NCI-H2171 (cell line): ENCODE measurements at regions not wholly inside any gene's neighbourhood (a gene's known extent, or its start where the extent isn't known, plus 50 kb on each side); places are given as distances from the start of the nearest gene placed in this dataset.
A peak's percentile ranks its signal among the peaks of the same experiment; 100 is the strongest.
"Not testable (repeated sequence)": the region's sequence is repeated elsewhere in the genome, so short reads cannot be mapped to it uniquely, and the experiment has no call there.

Experiments used
- DNase-seq: peaks from one replicate; lab custom pipeline; 2025; lab: John Stamatoyannopoulos, UW

DNA sequence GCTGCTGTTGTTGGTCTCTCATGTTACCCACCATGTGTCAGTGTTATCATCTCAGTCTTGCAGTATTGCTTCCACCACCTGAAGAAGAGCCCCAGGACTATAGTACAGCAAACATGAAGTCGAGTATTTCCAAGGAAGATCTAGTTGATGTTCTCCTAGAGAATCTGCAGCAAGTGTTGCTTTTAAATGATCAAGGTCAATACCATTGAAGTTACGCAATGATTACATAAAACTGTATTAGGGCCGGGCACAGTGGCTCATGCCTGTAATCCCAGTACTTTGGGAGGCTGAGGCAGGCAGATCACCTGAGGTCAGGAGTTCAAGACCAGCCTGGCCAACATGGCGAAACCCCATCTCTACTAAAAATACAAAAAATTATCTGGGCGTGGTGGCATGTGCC lies 173.9 kb downstream of the TJP1 start:
- not testable (repeated sequence) for DNase-seq

DNA sequence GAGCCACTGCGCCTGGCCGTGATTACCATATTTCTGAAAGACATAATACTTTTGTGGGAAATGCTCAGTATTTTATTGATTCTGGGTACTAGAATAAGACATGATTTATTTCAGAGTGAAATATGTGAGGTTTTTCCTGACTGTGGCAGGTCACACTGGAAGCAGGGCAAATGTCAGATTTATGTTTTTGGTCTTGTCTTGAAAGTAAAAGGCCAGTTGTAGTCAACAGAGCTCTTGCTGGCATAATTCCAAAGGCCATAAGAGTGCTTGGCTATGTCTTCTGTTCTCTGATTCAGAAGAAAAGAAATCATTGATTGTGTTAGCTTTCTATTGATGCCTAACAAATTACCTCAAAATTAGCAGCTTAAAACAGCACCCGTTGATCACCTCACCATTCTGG lies 176.4 kb downstream of the TJP1 start:
- no peak for DNase-seq

DNA sequence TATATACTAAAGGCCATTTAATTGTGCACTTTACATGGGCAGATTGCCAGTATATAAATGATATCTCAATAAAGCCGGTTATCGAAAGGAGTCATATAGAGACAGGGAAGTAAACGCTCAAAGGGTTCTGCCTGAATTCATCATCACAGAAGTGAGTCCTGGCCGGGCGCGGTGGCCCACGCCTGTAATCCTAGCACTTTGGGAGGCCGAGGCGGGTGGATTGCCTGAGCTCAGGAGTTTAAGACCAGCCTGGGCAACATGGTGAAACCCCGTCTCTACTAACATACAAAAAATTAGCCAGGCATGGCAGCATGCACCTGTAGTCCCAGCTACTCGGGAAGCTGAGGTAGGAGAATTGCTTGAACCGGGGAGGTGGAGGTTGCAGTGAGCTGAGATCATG lies 177.9 kb downstream of the TJP1 start:
- not testable (repeated sequence) for DNase-seq

DNA sequence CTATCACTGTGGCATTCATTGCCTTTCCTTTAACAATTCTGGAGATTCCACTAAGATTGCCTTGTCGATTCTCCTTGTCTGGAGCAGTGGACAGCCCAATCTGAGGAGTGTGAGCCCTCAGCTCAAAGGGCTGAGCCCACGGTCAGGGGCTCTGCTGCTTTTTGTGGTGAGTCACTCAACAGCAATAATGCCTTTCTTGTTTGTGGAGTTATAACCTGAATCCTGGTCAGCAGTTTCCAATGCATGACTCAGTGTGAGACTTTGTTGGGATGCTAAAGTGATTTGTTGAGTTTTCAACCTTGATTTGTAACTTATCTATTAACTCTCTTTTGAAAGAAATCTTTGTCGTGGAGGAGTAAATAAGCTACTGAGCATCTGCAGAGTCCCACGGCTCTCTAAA lies 183.5 kb downstream of the TJP1 start:
- DNase-seq = no peak

DNA sequence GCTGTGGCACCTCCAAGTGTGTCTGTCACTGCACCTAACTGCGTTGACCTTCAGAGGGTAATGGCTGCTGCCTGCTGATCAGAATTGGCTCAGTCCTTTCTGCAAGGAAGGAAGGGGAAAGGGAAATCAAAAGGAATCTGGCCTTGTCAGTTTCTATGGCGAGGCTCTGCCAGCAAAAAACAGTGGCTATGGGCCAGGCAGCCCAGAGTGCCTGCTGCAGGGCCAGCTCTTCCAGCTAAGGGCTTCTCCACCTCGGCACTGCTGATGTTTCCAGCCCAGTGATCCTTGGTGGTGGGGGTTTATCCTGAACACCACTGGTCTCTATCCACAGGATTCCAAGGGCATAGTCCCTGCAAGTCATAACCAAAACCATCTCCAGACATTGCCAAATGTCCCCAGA lies 184.3 kb downstream of the TJP1 start:
- DNase-seq = no peak

DNA sequence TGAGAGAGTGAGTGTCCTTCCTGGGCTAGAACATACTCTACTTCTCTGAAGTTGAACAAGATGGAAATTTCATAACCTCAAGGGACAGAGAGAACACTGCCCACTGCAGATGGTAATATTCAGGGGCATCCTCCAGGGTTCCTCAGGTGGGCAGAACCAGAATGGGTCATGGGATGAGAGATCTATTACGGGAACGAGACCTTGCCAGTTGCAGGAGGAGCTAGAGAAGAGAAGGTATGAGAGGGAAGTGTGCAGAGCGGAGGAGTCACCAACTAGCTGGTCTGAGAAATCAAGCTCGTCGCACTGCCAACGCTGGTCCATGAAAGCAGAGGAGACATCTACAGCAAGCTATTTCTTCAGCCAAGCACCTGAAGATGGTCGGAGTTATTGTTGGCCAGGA lies 184.7 kb downstream of the TJP1 start:
- no peak for DNase-seq

DNA sequence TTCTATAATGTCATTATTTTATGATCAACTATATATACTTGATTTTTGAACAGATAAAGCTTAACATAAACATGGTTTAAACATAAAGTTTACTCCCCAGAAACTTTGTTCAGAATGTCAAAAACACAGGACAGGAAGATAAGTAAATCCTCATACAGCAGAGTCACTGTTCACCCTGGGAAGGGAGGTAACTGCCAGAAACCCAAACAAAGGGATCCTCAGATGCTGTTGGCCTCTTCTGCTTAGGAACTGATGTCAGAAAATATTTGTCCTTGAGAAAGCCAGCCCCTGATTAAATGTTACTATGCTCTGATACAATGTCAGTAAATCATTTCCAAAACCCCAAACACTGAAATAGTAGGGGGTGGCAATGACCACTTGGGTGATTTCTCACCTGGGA lies 185.3 kb downstream of the TJP1 start:
- DNase-seq = no peak

DNA sequence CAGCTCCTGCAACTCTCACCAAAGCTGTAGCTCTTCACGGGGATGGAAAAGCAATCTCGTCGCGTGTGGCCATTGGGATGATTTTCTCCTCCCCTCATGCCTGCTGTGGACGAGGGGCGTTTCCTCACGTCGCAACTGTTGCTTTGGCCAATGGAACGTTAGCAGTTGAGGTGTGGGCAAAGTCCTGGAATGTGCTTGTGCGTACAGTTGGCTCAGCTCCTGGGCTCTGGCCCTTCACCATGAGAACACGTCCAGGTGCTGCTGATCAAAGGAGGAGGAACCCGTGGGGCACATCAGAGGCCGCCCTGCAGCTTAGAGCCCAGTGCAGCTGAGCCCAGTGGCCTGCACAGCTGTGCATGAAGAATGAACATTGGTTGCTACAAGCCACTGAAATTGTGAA lies 186.1 kb downstream of the TJP1 start:
- DNase-seq = no peak

DNA sequence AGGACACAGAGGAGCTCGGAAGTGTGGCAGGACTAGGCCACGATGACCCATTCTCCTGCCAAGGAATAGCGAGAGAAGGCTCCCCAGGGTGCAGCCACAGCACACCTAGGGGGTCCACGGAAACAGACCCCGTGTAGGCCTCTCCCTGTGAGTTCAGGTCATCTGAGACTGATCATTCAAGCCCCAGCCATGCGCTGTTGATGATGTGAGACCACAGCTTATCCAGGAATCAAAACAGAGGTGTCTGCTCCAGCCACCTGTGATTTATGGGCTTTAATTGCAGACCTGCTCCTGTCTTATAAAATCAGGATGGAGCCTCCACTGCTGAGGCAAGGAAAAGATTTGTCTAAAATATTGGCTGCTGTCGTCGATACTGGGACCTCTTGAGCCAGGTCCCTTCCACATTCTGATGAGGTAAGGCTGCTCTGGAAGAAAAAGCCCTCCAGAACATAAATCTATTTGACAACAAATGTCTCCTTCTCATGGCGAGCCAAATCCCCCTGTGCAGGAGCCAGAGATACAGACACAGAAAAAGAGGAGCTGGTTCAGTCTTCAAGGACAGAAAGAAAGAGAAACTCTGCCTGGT lies 186.7 kb downstream of the TJP1 start:
- no peak for DNase-seq

DNA sequence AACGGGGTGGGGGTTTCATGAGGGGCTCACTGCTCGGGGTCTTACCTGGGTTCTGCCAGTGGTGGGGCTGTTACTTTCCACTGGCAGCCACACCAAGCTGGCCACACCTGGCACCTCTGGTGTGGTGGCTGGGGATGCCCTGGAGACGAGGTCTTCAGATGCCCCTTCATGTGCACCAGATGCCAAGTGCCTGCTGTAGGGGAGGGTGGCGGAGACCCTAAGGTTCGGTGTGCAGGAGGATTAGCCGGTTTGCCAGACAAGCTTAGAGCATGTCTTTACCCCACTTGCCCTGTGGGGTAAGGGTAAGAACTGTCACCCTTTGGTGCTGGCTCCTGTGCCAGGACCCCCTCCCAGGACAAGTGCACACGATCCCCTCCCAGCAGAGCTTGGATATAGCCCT lies 188.3 kb downstream of the TJP1 start:
- no peak for DNase-seq

DNA sequence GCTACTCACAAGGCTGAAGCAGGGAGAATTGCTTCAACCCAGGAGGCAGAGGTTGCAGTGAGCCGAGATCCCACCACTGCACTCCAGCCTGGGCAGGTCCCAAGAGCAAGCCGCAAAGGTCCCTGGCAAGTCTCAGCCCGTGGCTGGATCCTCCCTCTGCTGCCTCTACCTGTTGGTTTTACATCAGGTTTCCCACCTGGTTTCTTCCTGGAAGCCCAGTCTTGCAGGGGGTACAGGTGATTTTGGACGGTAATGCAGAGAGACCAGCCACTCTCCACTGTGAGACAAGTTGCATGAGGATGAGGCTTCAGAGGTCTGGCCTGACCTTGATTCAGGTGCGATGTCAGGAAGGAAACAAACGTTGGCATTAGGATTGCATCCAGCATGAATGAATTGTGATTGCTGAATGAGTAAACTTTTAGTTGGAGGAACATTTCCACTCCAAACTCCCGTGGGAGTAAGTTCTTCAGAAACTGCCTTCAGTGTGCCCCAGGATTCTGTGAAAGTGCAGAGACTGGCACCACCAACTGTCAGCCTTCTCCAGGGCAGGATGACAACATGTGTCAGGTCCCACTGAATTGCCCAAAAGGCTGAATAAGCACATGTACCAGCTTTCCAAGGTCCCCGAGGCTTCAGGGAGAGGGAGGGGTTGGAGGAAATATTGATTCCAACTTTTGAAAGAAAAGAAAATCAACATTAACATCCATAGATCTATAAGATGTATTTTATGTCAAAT lies 189.4 kb downstream of the TJP1 start:
- DNase-seq = no peak

DNA sequence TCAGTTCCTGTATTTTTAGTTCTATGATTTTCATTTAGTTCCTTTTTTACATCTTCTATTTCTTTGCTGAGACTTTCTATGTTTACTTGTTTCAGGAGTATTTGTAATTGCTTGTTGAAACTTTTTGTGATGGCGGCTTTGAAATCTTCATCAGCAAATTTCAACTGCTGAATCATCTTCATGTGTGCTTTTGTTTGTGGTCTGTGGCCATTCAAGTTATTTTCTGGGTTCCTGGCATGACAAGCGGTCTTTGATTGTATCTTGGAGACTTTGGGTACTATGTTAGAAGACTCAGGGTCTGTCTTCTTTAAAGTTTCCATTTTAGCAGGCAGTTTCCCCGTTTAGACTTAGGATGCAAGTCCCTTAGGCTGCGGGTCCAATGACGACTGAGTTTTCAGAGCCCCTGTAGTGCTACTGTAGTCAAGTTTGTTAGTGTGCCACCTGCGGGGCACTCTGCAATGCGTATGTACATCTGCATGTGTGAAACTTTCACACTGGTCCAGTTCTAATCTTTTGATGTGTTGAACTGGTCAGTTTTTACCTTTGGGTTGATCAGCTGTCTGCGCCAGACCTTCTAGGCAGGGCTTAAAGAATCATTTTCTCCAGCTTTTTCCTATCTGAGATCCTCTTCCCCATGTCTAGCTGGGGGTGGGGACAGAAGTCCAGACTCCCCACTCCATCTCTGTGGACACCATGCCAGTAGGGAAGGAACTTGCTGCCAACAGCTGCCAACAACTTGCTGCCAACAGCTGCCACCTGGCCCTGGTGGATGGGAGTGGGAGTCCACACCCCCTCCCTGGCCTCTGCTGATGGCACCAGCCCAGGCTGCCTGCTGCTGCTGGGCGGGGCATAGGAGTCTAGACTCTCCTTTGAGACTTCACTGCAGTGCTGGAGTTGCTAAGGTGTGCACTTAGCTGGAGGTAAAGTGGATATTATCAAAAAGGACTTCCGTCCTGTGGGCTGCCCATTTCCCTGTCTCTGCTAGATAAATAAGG lies 190.9 kb downstream of the TJP1 start:
- DNase-seq = peak; percentile 26

DNA sequence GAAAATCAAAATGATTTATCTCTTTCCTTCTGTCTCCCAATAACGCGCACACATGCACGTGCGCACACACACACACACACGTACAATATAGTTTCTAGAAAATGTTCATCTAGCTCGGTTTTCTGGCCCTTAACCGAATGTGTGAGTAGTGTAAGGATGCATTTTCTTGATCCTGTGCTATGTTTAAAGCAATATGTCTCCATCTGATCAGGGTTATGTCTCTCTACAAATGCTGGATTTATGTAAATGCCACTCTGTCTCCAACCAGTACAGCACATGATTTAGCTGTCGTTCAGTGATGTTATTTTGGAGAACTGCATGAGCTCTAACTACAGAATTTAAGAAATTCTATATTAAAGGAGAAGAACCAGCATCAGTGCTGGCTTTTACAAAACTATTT lies 198.0 kb downstream of the TJP1 start:
- DNase-seq = no peak

DNA sequence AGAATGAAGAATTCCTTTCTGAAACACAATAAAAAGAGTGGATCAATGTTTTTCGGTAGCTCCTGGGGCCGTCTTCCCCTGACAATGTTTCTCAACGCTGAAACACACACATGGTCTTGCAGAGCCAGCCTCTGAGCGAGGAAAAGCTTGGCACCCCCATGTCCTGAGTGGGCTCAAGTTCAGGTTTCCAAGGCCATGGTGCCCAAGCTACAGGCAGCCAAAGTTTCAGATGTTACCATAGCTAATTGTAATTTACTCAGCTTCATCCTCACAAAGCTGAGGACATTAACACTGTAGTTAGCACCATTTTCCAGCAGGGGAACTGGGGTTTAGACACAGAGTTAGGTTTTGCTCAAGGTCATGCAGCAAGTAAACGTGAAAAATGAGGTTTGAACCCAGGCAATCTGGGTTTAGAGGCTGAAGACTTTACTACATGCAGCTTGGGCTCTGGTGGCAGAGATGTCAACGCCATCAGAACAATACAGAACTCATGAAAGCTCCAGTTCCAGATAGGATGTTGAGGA lies 199.1 kb downstream of the TJP1 start:
- no peak for DNase-seq

DNA sequence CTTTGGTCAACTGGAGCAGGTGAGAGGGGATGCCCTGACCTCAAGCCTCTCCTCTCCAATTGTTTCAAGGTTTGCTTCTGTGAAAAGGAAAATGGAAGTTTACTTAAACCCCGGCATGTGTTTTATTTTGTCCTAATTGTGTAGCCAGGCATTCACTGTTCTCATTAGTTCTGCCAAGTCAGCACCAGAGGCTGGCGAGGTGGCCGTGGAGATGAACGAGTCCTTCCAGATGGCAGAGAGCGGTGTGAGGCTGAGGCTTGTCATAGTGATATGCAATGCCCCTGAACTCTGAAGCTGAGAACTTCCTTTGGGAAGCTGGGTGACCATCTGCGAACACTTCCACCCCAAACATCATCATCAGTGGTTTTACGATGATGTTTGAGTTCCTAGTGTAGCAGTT lies 199.6 kb downstream of the TJP1 start:
- DNase-seq = no peak

DNA sequence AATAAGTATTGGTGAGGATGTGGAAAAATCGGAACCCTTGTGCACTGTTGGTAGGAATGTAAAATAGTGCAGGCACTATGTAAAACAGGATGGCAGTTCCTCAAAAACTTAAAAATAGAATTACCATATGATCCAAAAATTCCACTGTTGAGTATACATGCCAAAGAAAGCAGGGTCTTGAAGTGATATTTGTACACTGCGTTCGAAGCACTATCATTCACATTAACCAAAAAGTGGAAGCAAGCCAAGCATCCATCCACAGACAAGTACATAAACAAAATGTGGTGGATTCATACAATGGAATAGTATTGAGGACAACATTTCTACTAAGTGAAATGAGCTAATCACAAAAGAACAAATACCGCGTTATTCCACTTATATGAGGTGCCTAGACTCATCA lies 200.7 kb downstream of the TJP1 start:
- DNase-seq = no peak

DNA sequence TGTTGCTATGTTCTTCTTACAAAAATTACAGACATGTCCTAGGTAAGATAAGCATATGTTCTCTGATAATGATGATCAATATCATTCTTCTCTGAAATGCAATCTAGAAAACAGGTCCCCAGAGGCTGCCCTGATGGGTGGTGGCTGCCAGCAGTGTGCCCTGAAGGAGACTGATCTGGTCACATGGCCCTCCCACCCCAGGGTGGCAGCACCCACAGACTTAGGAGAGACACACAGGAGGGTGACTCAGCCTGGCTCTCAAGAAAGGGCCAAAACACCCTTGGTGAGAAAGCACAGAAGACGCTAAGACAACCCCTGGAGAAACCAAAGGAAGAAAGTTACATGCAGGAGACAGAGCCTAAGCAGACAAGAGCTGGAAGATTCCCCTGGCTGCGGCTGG lies 203.7 kb downstream of the TJP1 start:
- DNase-seq = no peak

DNA sequence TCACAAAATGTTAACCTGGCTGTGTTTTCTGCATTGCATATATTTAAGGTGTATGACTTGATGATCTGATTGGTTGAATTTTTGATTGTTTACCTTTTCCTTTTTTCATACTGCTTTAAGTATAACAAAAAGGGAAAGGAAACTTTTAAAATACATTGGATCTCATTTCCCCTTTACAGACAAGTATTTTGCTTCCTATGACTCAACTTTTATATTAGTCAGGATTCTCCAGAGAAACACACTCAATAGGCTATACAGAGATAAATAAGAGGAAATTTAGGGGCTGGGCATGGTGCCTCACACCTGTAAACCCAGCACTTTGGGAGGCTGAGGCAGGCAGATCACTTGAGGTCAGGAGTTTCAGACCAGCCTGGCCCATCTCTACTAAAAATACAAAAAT lies 205.8 kb downstream of the TJP1 start:
- DNase-seq = no peak

DNA sequence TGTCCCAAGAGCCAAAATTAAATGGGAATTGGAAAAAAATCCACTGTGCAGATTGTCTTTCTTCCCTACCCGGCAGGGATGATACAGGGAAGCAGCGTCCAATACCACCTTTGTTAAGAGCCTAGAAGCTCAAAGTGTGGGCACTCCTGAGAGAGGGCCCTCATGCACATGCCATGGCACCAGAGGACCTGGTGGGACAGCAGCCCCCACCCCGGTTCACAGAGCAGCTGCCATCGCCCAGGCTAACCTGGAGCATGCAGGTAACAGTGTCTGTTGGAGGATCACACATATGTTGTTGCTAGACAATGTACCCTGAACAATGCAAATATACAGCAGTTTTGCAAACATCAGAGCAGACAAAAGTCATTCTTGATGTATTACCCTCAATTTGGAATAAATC lies 206.5 kb downstream of the TJP1 start:
- DNase-seq = no peak

DNA sequence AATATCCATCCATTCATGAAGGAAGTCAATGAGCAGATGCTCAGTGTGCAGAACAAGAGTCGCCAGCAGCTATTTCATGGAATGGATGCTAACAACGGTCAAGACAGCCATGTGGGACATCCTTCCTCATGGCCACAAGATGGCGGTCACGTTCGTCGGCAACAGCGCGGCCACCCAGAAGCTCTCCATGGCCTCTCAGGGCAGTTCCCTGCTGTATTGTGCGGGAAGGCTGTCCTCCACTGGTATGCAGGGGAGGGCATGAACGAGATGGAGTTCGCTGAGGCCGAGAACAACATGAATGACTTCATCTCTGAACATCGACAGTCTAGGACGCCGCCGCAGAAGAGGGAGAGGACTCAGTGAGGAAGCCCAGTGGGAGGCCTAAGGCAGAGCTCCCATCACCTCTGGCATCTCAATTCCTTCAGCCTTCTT lies 208.3 kb downstream of the TJP1 start:
- no peak for DNase-seq

DNA sequence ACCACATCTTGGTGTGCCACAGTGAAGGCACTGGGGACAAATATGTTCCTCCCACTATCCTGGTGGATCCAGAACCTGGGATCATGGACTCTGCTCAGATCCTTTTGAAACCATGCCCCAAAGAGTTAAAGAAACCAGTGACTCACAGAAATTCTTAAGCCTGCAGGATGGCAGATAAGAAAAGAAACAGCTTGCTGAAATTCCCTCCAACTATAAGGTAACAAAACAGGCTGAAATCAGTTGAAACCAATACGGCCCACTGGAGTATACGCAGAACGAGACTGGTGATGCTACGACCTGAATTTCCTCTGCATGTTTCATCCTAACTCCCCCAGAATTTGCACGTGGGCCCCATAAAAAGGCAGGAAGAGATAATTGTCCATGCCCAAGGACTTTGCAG lies 209.6 kb downstream of the TJP1 start:
- DNase-seq = no peak

DNA sequence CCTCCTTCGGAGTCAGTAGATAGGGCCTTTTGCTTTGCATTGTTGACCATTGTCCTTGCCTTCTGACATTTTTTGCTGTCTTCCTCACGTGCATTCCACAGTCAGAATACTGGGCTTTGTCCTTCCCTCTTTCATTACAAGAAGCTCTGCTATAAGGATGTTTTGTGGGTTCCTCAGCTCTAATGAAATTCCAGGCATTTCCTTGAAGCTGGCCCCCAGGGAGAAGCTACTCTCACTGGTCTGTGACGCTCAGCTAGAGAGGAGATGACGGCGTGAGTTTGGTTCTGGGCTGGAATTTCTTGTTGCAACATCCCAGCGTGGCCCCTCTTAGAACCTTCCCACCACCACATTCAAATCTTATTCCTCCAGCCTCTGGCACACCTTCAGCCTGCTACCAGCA lies 210.2 kb downstream of the TJP1 start:
- no peak for DNase-seq

DNA sequence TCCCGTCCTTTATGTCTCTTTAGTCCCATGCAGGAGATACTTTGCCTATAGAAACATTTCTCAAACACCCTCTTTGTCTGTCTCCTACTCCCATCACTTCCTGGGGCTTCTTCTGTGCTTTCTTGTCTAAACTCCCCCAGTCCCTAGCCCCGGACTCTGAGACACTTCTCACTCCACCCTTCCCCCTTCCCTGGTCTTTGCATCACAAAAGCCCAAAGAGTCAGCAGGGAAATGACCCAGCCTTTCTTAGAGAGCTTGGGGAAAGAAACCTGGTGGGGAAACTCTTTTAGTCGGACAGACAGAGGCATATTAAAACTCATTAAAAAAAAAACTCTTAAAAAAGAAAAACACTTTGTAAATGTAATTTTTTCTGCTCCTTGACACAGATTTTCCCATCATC lies 211.2 kb downstream of the TJP1 start:
- no peak for DNase-seq
